Skeletal muscle tissue (tissue), 3 donors: ENCODE measurements at regions not wholly inside any gene's neighbourhood (a gene's known extent, or its start where the extent isn't known, plus 50 kb on each side); places are given as distances from the start of the nearest gene placed in this dataset.

Source experiments
- H3K27ac ChIP-seq: one replicate; pipeline ENCODE4 v1.7.0; 2013; ENCODE audit warnings: mild to moderate bottlenecking, low read depth, low read length, inconsistent platforms
- H3K27me3 ChIP-seq, 3 donors: one replicate each; pipeline ENCODE4 v1.7.0; 2013; ENCODE audit warnings: low read length in 3 of 3; ENCODE audit not compliant: control insufficient read depth in 3 of 3, insufficient read depth in 3 of 3
- H3K36me3 ChIP-seq, 3 donors: one replicate each; pipeline ENCODE4 v1.7.0; 2013; ENCODE audit warnings: low read length in 3 of 3; ENCODE audit not compliant: control insufficient read depth in 3 of 3, insufficient read depth in 3 of 3
- H3K4me1 ChIP-seq, 3 donors: one replicate each; pipeline ENCODE4 v1.7.0; 2013; ENCODE audit warnings: low read length in 3 of 3, mild to moderate bottlenecking in 3 of 3; ENCODE audit not compliant: control insufficient read depth in 3 of 3, insufficient read depth in 3 of 3
- H3K4me3 ChIP-seq, 3 donors: one replicate each; pipeline ENCODE4 v1.7.0; 2013; ENCODE audit warnings: low read length in 3 of 3
- H3K9ac ChIP-seq, 3 donors: one replicate each; pipeline ENCODE4 v1.7.0; 2013; ENCODE audit warnings: low read length in 3 of 3, mild to moderate bottlenecking in 3 of 3, moderate library complexity in 2 of 3, low read depth in 1 of 3
- H3K9me3 ChIP-seq, 3 donors: one replicate each; pipeline ENCODE4 v1.7.0; 2013; ENCODE audit warnings: low read length in 3 of 3; ENCODE audit not compliant: control insufficient read depth in 3 of 3
- donor health status: Osteomylitis.

DNA sequence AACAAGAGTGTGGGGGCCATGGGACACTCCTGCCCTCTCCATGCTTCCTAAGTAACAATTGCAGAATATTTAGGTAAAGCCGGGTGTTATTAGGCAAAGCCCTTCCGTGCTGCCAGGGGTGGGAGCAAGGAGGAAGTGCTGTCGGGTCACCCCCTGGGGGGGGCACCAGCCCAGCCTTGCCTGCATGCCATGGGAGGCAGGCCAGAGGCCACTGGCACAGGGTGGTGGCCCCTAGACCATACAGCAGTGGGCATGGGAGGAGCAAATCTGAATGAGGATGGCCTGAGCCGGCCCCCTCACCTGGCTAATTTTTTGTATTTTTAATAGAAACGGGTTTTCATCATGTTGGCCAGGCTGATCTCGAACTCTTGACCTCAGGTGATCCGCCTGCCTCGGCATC, 355.7 kb upstream of the CDH8 start:
- H3K36me3 ChIP-seq = no peaks in the 10 kb centered on the region
- no peak overlapping the region for H3K9ac ChIP-seq
- no peak overlapping the region for H3K4me3 ChIP-seq
- H3K9me3 ChIP-seq = no peaks in the 10 kb centered on the region
- H3K4me1 ChIP-seq = no peaks in the 10 kb centered on the region
- no peaks in the 10 kb centered on the region for H3K27me3 ChIP-seq
- no peak overlapping the region for H3K27ac ChIP-seq

GRCh38 chr16:62391134-62391533, 354.9 kb upstream of the CDH8 start:
- Histone ChIP-seq H3K4me1 (no peaks in the 10 kb centered on the region), H3K4me3 (no peak overlapping the region)

GRCh38 chr16:62390214-62390613, 354.0 kb upstream of the CDH8 start:
- H3K4me1 ChIP-seq = no peaks in the 10 kb centered on the region
- no peaks in the 10 kb centered on the region for H3K9me3 ChIP-seq
- H3K9ac ChIP-seq = no peak overlapping the region
- H3K36me3 ChIP-seq = no peaks in the 10 kb centered on the region
- H3K4me3 ChIP-seq = no peak overlapping the region
- no peaks in the 10 kb centered on the region for H3K27me3 ChIP-seq
- H3K27ac ChIP-seq = no peak overlapping the region

More at GRCh38 chr16:62391134-62391533, 354.9 kb upstream of the CDH8 start:
- Histone ChIP-seq H3K9me3 (no peaks in the 10 kb centered on the region), H3K27me3 (no peaks in the 10 kb centered on the region), H3K27ac (no peak overlapping the region), H3K36me3 (no peaks in the 10 kb centered on the region), H3K9ac (no peak overlapping the region)

- no peaks in the 10 kb centered on the region for H3K27me3 ChIP-seq
- H3K36me3 ChIP-seq = no peaks in the 10 kb centered on the region
- H3K4me3 ChIP-seq = no peak overlapping the region
- no peak overlapping the region for H3K9ac ChIP-seq
- H3K4me1 ChIP-seq = no peaks in the 10 kb centered on the region
- H3K9me3 ChIP-seq = no peaks in the 10 kb centered on the region
- no peak overlapping the region for H3K27ac ChIP-seq
These were observed 350.2 kb upstream of the CDH8 start for GRCh38 chr16:62386411-62386810.

- Histone ChIP-seq H3K27me3 (no peaks in the 10 kb centered on the region), H3K4me3 (no peak overlapping the region), H3K4me1 (no peaks in the 10 kb centered on the region), H3K36me3 (no peaks in the 10 kb centered on the region), H3K9me3 (no peaks in the 10 kb centered on the region), H3K9ac (no peak overlapping the region), H3K27ac (no peak overlapping the region)
These were observed 347.7 kb upstream of the CDH8 start for GRCh38 chr16:62383941-62384340.

DNA sequence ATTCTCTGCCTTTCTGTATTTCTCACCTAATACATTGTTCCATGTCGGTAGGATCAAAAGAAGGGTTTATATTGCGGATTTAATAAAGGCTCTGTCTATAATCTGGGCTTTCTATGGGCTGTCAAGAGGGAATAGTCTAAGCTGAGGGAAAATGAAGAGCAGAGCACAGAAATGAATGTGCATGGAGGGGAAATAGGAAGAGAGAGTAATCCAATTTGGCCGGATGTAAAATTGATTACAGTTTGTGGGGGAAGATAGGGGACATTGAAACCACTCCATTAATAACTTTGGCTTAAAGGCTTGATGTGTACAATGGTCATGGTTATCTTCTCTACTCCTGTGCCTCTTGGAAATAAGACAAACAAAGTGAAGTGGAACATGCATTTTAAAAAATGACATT, 334.2 kb upstream of the CDH8 start:
- Histone ChIP-seq H3K27me3 (no peaks in the 10 kb centered on the region), H3K9ac (no peak overlapping the region), H3K27ac (no peak overlapping the region), H3K4me3 (no peak overlapping the region), H3K9me3 (no peaks in the 10 kb centered on the region), H3K4me1 (no peaks in the 10 kb centered on the region), H3K36me3 (no peaks in the 10 kb centered on the region)

GRCh38 chr16:62363501-62363900, 327.3 kb upstream of the CDH8 start:
- Histone ChIP-seq H3K9me3 (peaks cover 0 to 2% (median 0%) of the 10 kb centered on the region in 3 donors), H3K27me3 (no peaks in the 10 kb centered on the region), H3K27ac (no peak overlapping the region), H3K4me3 (no peak overlapping the region), H3K36me3 (no peaks in the 10 kb centered on the region), H3K4me1 (no peaks in the 10 kb centered on the region), H3K9ac (no peak overlapping the region)

DNA sequence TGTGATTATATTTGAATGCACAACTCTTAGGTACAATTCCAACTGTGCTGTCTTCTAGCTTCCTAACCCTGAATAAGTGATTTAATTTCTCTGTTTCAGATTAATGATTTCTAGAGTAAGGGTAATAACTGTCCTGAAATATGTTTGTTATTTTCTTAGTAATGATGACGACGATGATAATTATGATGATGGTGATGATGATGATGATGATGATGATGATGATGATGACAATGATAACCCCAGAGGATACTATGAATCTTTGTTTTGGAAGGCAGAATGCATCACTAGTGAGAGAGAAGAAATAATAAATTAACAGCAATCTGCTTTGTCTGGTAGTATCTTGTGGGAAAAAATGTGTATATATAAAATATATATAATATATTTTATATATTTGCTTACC, 317.1 kb upstream of the CDH8 start:
- H3K4me3 ChIP-seq = no peak overlapping the region

GRCh38 chr16:62342216-62342615, 306.0 kb upstream of the CDH8 start:
- no peak overlapping the region for H3K9ac ChIP-seq
- H3K4me1 ChIP-seq = no peaks in the 10 kb centered on the region

More for the DNA sequence above, 317.1 kb upstream of the CDH8 start:
- Histone ChIP-seq H3K27me3 (no peaks in the 10 kb centered on the region), H3K36me3 (no peaks in the 10 kb centered on the region), H3K9me3 (no peaks in the 10 kb centered on the region), H3K4me1 (no peaks in the 10 kb centered on the region), H3K27ac (no peak overlapping the region), H3K9ac (no peak overlapping the region)

GRCh38 chr16:62335356-62335755, 299.1 kb upstream of the CDH8 start:
- Histone ChIP-seq H3K4me3 (no peak overlapping the region), H3K27me3 (no peaks in the 10 kb centered on the region), H3K4me1 (no peaks in the 10 kb centered on the region), H3K27ac (no peak overlapping the region), H3K9ac (no peak overlapping the region), H3K36me3 (no peaks in the 10 kb centered on the region), H3K9me3 (peaks cover 0 to 2% (median 0%) of the 10 kb centered on the region in 3 donors)

More at GRCh38 chr16:62342216-62342615, 306.0 kb upstream of the CDH8 start:
- Histone ChIP-seq H3K27ac (no peak overlapping the region), H3K9me3 (no peaks in the 10 kb centered on the region), H3K4me3 (no peak overlapping the region), H3K27me3 (no peaks in the 10 kb centered on the region), H3K36me3 (no peaks in the 10 kb centered on the region)

- Histone ChIP-seq H3K9me3 (no peaks in the 10 kb centered on the region), H3K4me3 (no peak overlapping the region), H3K27me3 (no peaks in the 10 kb centered on the region), H3K4me1 (no peaks in the 10 kb centered on the region), H3K9ac (no peak overlapping the region), H3K36me3 (no peaks in the 10 kb centered on the region), H3K27ac (no peak overlapping the region)
These were observed 285.4 kb upstream of the CDH8 start for GRCh38 chr16:62321606-62322005.
